ENCODE measurements at regions not wholly inside any gene's neighbourhood (a gene's known extent, or its start where the extent isn't known, plus 50 kb on each side); places are given as distances from the start of the nearest gene placed in this dataset.

GRCh38 chr11:70521475-70522308 is 123.4 kb downstream of the CTTN start:
- Mint-ChIP-seq H3K27me3 (peaks cover 27% of the 10 kb centered on the region in 2 donors), H3K36me3 (no peaks in the 10 kb centered on the region), H3K9me3 (no peaks in the 10 kb centered on the region), H3K4me3 (no peak overlapping the region), H3K4me1 (ENCODE audit: low read depth in 2 of 2) (no peaks in the 10 kb centered on the region), H3K27ac (no peak overlapping the region)
- ATAC-seq (no peak), DNase-seq (ENCODE audit: low spot score) (peak; percentile 32)

- DNase-seq (ENCODE audit: low spot score): no peak
Observed at GRCh38 chr11:70522309-70522592, 123.9 kb downstream of the CTTN start.

GRCh38 chr11:70522593-70523311 is 124.4 kb downstream of the CTTN start:
- no peak for ATAC-seq
- peak; percentile 28 for DNase-seq (ENCODE audit: low spot score)
- Mint-ChIP-seq H3K27ac (no peak overlapping the region), H3K36me3 (no peaks in the 10 kb centered on the region), H3K4me1 (ENCODE audit: low read depth in 2 of 2) (no peaks in the 10 kb centered on the region), H3K9me3 (no peaks in the 10 kb centered on the region), H3K4me3 (no peak overlapping the region), H3K27me3 (peaks cover 22 to 27% of the 10 kb centered on the region in 2 donors)

More at GRCh38 chr11:70522309-70522592, 123.9 kb downstream of the CTTN start:
- Mint-ChIP-seq H3K27me3 (peaks cover 27% of the 10 kb centered on the region in 2 donors), H3K36me3 (no peaks in the 10 kb centered on the region), H3K4me3 (no peak overlapping the region), H3K4me1 (ENCODE audit: low read depth in 2 of 2) (no peaks in the 10 kb centered on the region), H3K9me3 (no peaks in the 10 kb centered on the region), H3K27ac (no peak overlapping the region)
- ATAC-seq: no peak

- Mint-ChIP-seq H3K4me1 (ENCODE audit: low read depth in 2 of 2) (no peaks in the 10 kb centered on the region), H3K4me3 (no peak overlapping the region), H3K36me3 (no peaks in the 10 kb centered on the region), H3K27ac (no peak overlapping the region), H3K27me3 (peaks cover 22 to 27% of the 10 kb centered on the region in 2 donors), H3K9me3 (no peaks in the 10 kb centered on the region)
- DNase-seq (ENCODE audit: low spot score) (peak; percentile 28), ATAC-seq (no peak)
Observed at GRCh38 chr11:70523384-70524095, 125.2 kb downstream of the CTTN start.

GRCh38 chr11:70524096-70524922 is 126.0 kb downstream of the CTTN start:
- ATAC-seq: no peak
- H3K36me3 Mint-ChIP-seq: no peaks in the 10 kb centered on the region

GRCh38 chr11:70525006-70525405 is 126.7 kb downstream of the CTTN start:
- no peaks in the 10 kb centered on the region for H3K36me3 Mint-ChIP-seq
- no peak for ATAC-seq
- H3K4me3 Mint-ChIP-seq: no peak overlapping the region
- H3K9me3 Mint-ChIP-seq: no peaks in the 10 kb centered on the region
- peak; percentile 18 for DNase-seq (ENCODE audit: low spot score)
- H3K27ac Mint-ChIP-seq: no peak overlapping the region
- H3K4me1 Mint-ChIP-seq (ENCODE audit: low read depth in 2 of 2): no peaks in the 10 kb centered on the region
- H3K27me3 Mint-ChIP-seq: peaks cover 26 to 27% of the 10 kb centered on the region in 2 donors

More at GRCh38 chr11:70524096-70524922, 126.0 kb downstream of the CTTN start:
- Mint-ChIP-seq H3K4me3 (no peak overlapping the region), H3K4me1 (ENCODE audit: low read depth in 2 of 2) (no peaks in the 10 kb centered on the region), H3K9me3 (no peaks in the 10 kb centered on the region), H3K27me3 (peaks cover 22 to 27% of the 10 kb centered on the region in 2 donors), H3K27ac (no peak overlapping the region)
- DNase-seq (ENCODE audit: low spot score): peak; percentile 23

GRCh38 chr11:70525466-70525865 is 127.1 kb downstream of the CTTN start:
- no peaks in the 10 kb centered on the region for H3K4me1 Mint-ChIP-seq (ENCODE audit: low read depth in 2 of 2)
- H3K36me3 Mint-ChIP-seq: no peaks in the 10 kb centered on the region
- no peak overlapping the region for H3K27ac Mint-ChIP-seq

GRCh38 chr11:70526116-70527045 is 128.1 kb downstream of the CTTN start:
- Mint-ChIP-seq H3K36me3 (no peaks in the 10 kb centered on the region), H3K4me3 (no peak overlapping the region), H3K9me3 (no peaks in the 10 kb centered on the region)

More at GRCh38 chr11:70525466-70525865, 127.1 kb downstream of the CTTN start:
- Mint-ChIP-seq H3K4me3 (no peak overlapping the region), H3K27me3 (peaks cover 22 to 23% of the 10 kb centered on the region in 2 donors), H3K9me3 (no peaks in the 10 kb centered on the region)
- ATAC-seq (no peak), DNase-seq (ENCODE audit: low spot score) (peak; percentile 6)

GRCh38 chr11:70527046-70527395 is 128.7 kb downstream of the CTTN start:
- no peak overlapping the region for H3K4me3 Mint-ChIP-seq
- no peak overlapping the region for H3K27ac Mint-ChIP-seq
- DNase-seq (ENCODE audit: low spot score) (peak; percentile 38), ATAC-seq (no peak)
- H3K9me3 Mint-ChIP-seq: no peaks in the 10 kb centered on the region
- H3K36me3 Mint-ChIP-seq: no peaks in the 10 kb centered on the region
- no peaks in the 10 kb centered on the region for H3K4me1 Mint-ChIP-seq (ENCODE audit: low read depth in 2 of 2)
- peaks cover 7 to 8% of the 10 kb centered on the region in 2 donors for H3K27me3 Mint-ChIP-seq

More at GRCh38 chr11:70526116-70527045, 128.1 kb downstream of the CTTN start:
- Mint-ChIP-seq H3K27ac (no peak overlapping the region), H3K27me3 (peaks cover 14% of the 10 kb centered on the region in 2 donors), H3K4me1 (ENCODE audit: low read depth in 2 of 2) (no peaks in the 10 kb centered on the region)
- peak; percentile 31 for DNase-seq (ENCODE audit: low spot score)
- no peak for ATAC-seq

- Mint-ChIP-seq H3K9me3 (no peaks in the 10 kb centered on the region), H3K4me3 (no peak overlapping the region), H3K4me1 (ENCODE audit: low read depth in 2 of 2) (no peaks in the 10 kb centered on the region), H3K36me3 (no peaks in the 10 kb centered on the region), H3K27ac (no peak overlapping the region), H3K27me3 (peaks cover 2 to 5% of the 10 kb centered on the region in 2 donors)
- DNase-seq (ENCODE audit: low spot score) (peak; percentile 54), ATAC-seq (no peak)
Observed at GRCh38 chr11:70527429-70528045, 129.2 kb downstream of the CTTN start.

GRCh38 chr11:70528046-70528793 is 129.9 kb downstream of the CTTN start:
- H3K36me3 Mint-ChIP-seq: no peaks in the 10 kb centered on the region
- no peaks in the 10 kb centered on the region for H3K4me1 Mint-ChIP-seq (ENCODE audit: low read depth in 2 of 2)
- H3K4me3 Mint-ChIP-seq: no peak overlapping the region
- no peak for ATAC-seq
- no peak overlapping the region for H3K27ac Mint-ChIP-seq
- peak; percentile 58 for DNase-seq (ENCODE audit: low spot score)
- H3K27me3 Mint-ChIP-seq: peaks cover 0 to 4% of the 10 kb centered on the region in 2 donors
- H3K9me3 Mint-ChIP-seq: no peaks in the 10 kb centered on the region

Measured in natural killer cell treated with Interleukin-12 subunit alpha and Interleukin-12 subunit beta and Interleukin-15 and Interleukin-18, amount 100 ng/mL, for 72 hours (primary cell).